WTC11 (cell line): ENCODE measurements at regions not wholly inside any gene's neighbourhood (a gene's known extent, or its start where the extent isn't known, plus 50 kb on each side); places are given as distances from the start of the nearest gene placed in this dataset.

Source experiments
- ATAC-seq: fragments of 200-7000 bp; cut with Tn5 transposase; 2 replicates; pipeline ENCODE4 v1.10.0; 2021; ENCODE audit warnings: mild to moderate bottlenecking, moderate library complexity
- CTCF ChIA-PET: fragments of 300-600 bp; sonication (Branson Sonifier 250); formaldehyde crosslinking; loops from one replicate; lab custom pipeline; 2021; ENCODE audit warnings: antibody characterized with exemption; lab: Charles Lee
- POLR2A ChIA-PET: fragments of 350-600 bp; sonication (Branson Sonifier 250); formaldehyde crosslinking; loops from one replicate; lab custom pipeline; 2021; ENCODE audit warnings: antibody characterized with exemption; lab: Charles Lee
- DNase-seq: peaks from one replicate; pipeline ENCODE4 v3.0.0; 2021; ENCODE audit warnings: low spot score
- H3K27ac Mint-ChIP-seq: 2 replicates; pipeline ENCODE4 v1.8.0; 2021; ENCODE audit warnings: mixed read lengths
- H3K27me3 Mint-ChIP-seq: 2 replicates; pipeline ENCODE4 v1.8.0; 2021; ENCODE audit warnings: low read depth, mild to moderate bottlenecking, moderate library complexity, mixed read lengths
- H3K36me3 Mint-ChIP-seq: 2 replicates; pipeline ENCODE4 v1.8.0; 2021; ENCODE audit warnings: mixed read lengths
- H3K4me1 Mint-ChIP-seq: 2 replicates; pipeline ENCODE4 v1.8.0; 2022; ENCODE audit warnings: mixed read lengths
- H3K4me3 Mint-ChIP-seq: 2 replicates; pipeline ENCODE4 v1.8.0; 2021; ENCODE audit warnings: mild to moderate bottlenecking, moderate library complexity, mixed read lengths
- H3K9me3 Mint-ChIP-seq: 2 replicates; pipeline ENCODE4 v1.8.0; 2021; ENCODE audit warnings: mixed read lengths
- AR ChIP-seq: fragments of 250-450 bp; sonication (Bioruptor Pico); IDR thresholded peaks from 2 replicates; pipeline ENCODE4 v1.9.0; 2021; ENCODE audit warnings: mild to moderate bottlenecking
- CREM ChIP-seq: sonication (generic); formaldehyde crosslinking; IDR thresholded peaks from 2 replicates; pipeline ENCODE4 v1.8.1; 2022; ENCODE audit warnings: mild to moderate bottlenecking, missing genetic modification reagents, moderate library complexity
- CTCF ChIP-seq: fragments of 200-600 bp; IDR thresholded peaks from 2 replicates; pipeline ENCODE4 v1.8.0; 2022; ENCODE audit warnings: antibody characterized with exemption
- E2F4 ChIP-seq: sonication (generic); formaldehyde crosslinking; IDR thresholded peaks from 2 replicates; pipeline ENCODE4 v1.8.1; 2022; ENCODE audit warnings: low read depth, mild to moderate bottlenecking, moderate library complexity, missing genetic modification reagents, borderline replicate concordance
- E2F5 ChIP-seq: sonication (generic); formaldehyde crosslinking; IDR thresholded peaks from 2 replicates; pipeline ENCODE4 v1.8.1; 2022; ENCODE audit warnings: mild to moderate bottlenecking, moderate library complexity, missing genetic modification reagents
- FOXP4 ChIP-seq: sonication (generic); formaldehyde crosslinking; IDR thresholded peaks from 2 replicates; pipeline ENCODE4 v1.8.0; 2022; ENCODE audit warnings: mild to moderate bottlenecking, missing genetic modification reagents
- JAZF1 ChIP-seq: fragments of 250-450 bp; sonication (Bioruptor Pico); IDR thresholded peaks from 2 replicates; pipeline ENCODE4 v1.9.0; 2021; ENCODE audit warnings: moderate library complexity, mild to moderate bottlenecking, inconsistent platforms
- MAX ChIP-seq: sonication (generic); formaldehyde crosslinking; IDR thresholded peaks from 2 replicates; pipeline ENCODE4 v1.8.0; 2022; ENCODE audit warnings: mild to moderate bottlenecking, missing genetic modification reagents
- MLX ChIP-seq: sonication (generic); formaldehyde crosslinking; IDR thresholded peaks from 2 replicates; pipeline ENCODE4 v1.8.1; 2023; ENCODE audit warnings: mild to moderate bottlenecking, missing genetic modification reagents, moderate library complexity
- MXD4 ChIP-seq: fragments of 250-450 bp; sonication (Bioruptor Pico); IDR thresholded peaks from 2 replicates; pipeline ENCODE4 v1.8.0; 2021; ENCODE audit warnings: mild to moderate bottlenecking, moderate library complexity, borderline replicate concordance
- MYBL2 ChIP-seq: sonication (generic); formaldehyde crosslinking; IDR thresholded peaks from 2 replicates; pipeline ENCODE4 v1.8.1; 2023; ENCODE audit warnings: mild to moderate bottlenecking, moderate library complexity, missing genetic modification reagents
- RORB ChIP-seq: fragments of 250-450 bp; sonication (Bioruptor Pico); IDR thresholded peaks from 2 replicates; pipeline ENCODE4 v1.9.0; 2021; ENCODE audit warnings: mild to moderate bottlenecking
- ZBTB43 ChIP-seq: sonication (generic); formaldehyde crosslinking; IDR thresholded peaks from 2 replicates; pipeline ENCODE4 v1.8.1; 2023; ENCODE audit warnings: mild to moderate bottlenecking, missing genetic modification reagents
- ZNF232 ChIP-seq: sonication (generic); formaldehyde crosslinking; IDR thresholded peaks from 2 replicates; pipeline ENCODE4 v1.8.0; 2022; ENCODE audit warnings: mild to moderate bottlenecking, missing genetic modification reagents
- ZNF416 ChIP-seq: fragments of 250-450 bp; sonication (Bioruptor Pico); IDR thresholded peaks from 2 replicates; pipeline ENCODE4 v1.9.0; 2021; ENCODE audit warnings: mild to moderate bottlenecking, inconsistent platforms
- ZNF512 ChIP-seq: sonication (generic); formaldehyde crosslinking; IDR thresholded peaks from 2 replicates; pipeline ENCODE4 v1.8.1; 2022; ENCODE audit warnings: missing genetic modification reagents, borderline replicate concordance
- ZNF671 ChIP-seq: fragments of 250-450 bp; sonication (Bioruptor Pico); IDR thresholded peaks from 2 replicates; pipeline ENCODE4 v1.8.0; 2021; ENCODE audit warnings: mild to moderate bottlenecking
- ZSCAN18 ChIP-seq: fragments of 250-450 bp; sonication (Bioruptor Pico); IDR thresholded peaks from 2 replicates; pipeline ENCODE4 v2.1.2; 2022; ENCODE audit warnings: mild to moderate bottlenecking, moderate library complexity

GRCh38 chr4:20621476-20621875 lies 78.8 kb upstream of the PACRGL start (continued):
- TF ChIP-seq MLX = no peak

GRCh38 chr4:20622701-20623100 lies 77.6 kb upstream of the PACRGL start:
- peaks cover 4% of the 10 kb centered on the region; the same call in 1 of the 2 replicates for H3K36me3 Mint-ChIP-seq
- POLR2A ChIA-PET = no interaction called here
- H3K4me3 Mint-ChIP-seq = no peak overlapping the region
- no peak overlapping the region; the same call in 1 of the 2 replicates for H3K27ac Mint-ChIP-seq
- CTCF ChIA-PET = no interaction called here
- no peaks in the 10 kb centered on the region for H3K27me3 Mint-ChIP-seq
- H3K9me3 Mint-ChIP-seq = peaks cover 5% of the 10 kb centered on the region
- ATAC-seq (no peak), DNase-seq (no peak)
- TF ChIP-seq MXD4 (CRISPR knock-in tag) (no peak), ZSCAN18 (CRISPR knock-in tag) (no peak), ZNF416 (CRISPR knock-in tag) (no peak)
- TF ChIP-seq, all 79 proteins: peak for 0
- H3K4me1 Mint-ChIP-seq = peaks cover 69% of the 10 kb centered on the region

GRCh38 chr4:20623939-20624338 lies 76.3 kb upstream of the PACRGL start:
- DNase-seq (no peak), ATAC-seq (no peak)
- Mint-ChIP-seq H3K4me3 (no peak overlapping the region), H3K4me1 (peaks cover 61% of the 10 kb centered on the region), H3K36me3 (peaks cover 4% of the 10 kb centered on the region; the same call in 1 of the 2 replicates), H3K27me3 (no peaks in the 10 kb centered on the region), H3K27ac (no peak overlapping the region), H3K9me3 (peaks cover 5% of the 10 kb centered on the region)
- POLR2A ChIA-PET = no interaction called here
- CTCF ChIA-PET = no interaction called here
- TF ChIP-seq CREM (CRISPR knock-in tag) = no peak
- TF ChIP-seq JAZF1 (CRISPR knock-in tag) = no peak
- TF ChIP-seq ZNF232 (CRISPR knock-in tag) = no peak
- TF ChIP-seq CTCF = no peak
- no peak for TF ChIP-seq MYBL2 (CRISPR knock-in tag)
- TF ChIP-seq ZNF671 (CRISPR knock-in tag) = no peak
- TF ChIP-seq E2F4 (CRISPR knock-in tag) = no peak
- TF ChIP-seq ZBTB43 (CRISPR knock-in tag) = no peak
- no peak for TF ChIP-seq FOXP4
- TF ChIP-seq MLX = no peak
- no peak for TF ChIP-seq AR
- no peak for TF ChIP-seq MAX
- no peak for TF ChIP-seq ZNF512 (CRISPR knock-in tag)
- TF ChIP-seq E2F5 (CRISPR knock-in tag) = no peak
- no peak for TF ChIP-seq RORB (CRISPR knock-in tag)
